KMS-11 (cell line): ENCODE measurements at regions not wholly inside any gene's neighbourhood (a gene's known extent, or its start where the extent isn't known, plus 50 kb on each side); places are given as distances from the start of the nearest gene placed in this dataset.

Source experiments
- H2AFZ ChIP-seq: fragments of 200-600 bp; sonication (generic); 2 replicates; pipeline ENCODE4 v1.6.1; 2016; ENCODE audit warnings: antibody characterized with exemption, mixed run types, low read depth
- H3K27ac ChIP-seq: fragments of 200-600 bp; sonication (generic); 2 replicates; pipeline ENCODE4 v1.6.1; 2016; ENCODE audit warnings: mild to moderate bottlenecking, mixed run types
- H3K27me3 ChIP-seq: fragments of 200-600 bp; sonication (generic); 2 replicates; pipeline ENCODE4 v1.6.1; 2017; ENCODE audit warnings: mild to moderate bottlenecking, low read depth, mixed run types, moderate library complexity; ENCODE audit not compliant: insufficient read depth
- H3K36me3 ChIP-seq: fragments of 200-600 bp; sonication (generic); 2 replicates; pipeline ENCODE4 v1.6.1; 2017; ENCODE audit warnings: mild to moderate bottlenecking, mixed run types; ENCODE audit not compliant: insufficient read depth
- H3K4me1 ChIP-seq: fragments of 200-600 bp; sonication (generic); 2 replicates; pipeline ENCODE4 v1.6.1; 2016; ENCODE audit warnings: mild to moderate bottlenecking, low read depth, mixed run types; ENCODE audit not compliant: poor library complexity, severe bottlenecking
- H3K4me2 ChIP-seq: fragments of 200-600 bp; sonication (generic); 2 replicates; pipeline ENCODE4 v1.7.0; 2016; ENCODE audit warnings: mild to moderate bottlenecking, mixed run types
- H3K4me3 ChIP-seq: fragments of 200-600 bp; sonication (generic); IDR thresholded peaks from 2 replicates; pipeline ENCODE4 v1.6.1; 2017; ENCODE audit warnings: low read depth, low read length, mixed read lengths; ENCODE audit not compliant: insufficient read depth
- H3K79me2 ChIP-seq: fragments of 200-600 bp; sonication (generic); 2 replicates; pipeline ENCODE4 v1.6.1; 2016; ENCODE audit warnings: low read depth, mixed run types; ENCODE audit not compliant: insufficient read depth
- H3K9ac ChIP-seq: fragments of 200-600 bp; sonication (generic); 2 replicates; pipeline ENCODE4 v1.6.1; 2016; ENCODE audit warnings: mild to moderate bottlenecking, mixed run types
- H4K20me1 ChIP-seq: fragments of 200-600 bp; sonication (generic); 2 replicates; pipeline ENCODE4 v1.6.1; 2016; ENCODE audit warnings: mild to moderate bottlenecking, mixed run types; ENCODE audit not compliant: insufficient read depth
- CTCF ChIP-seq: fragments of 200-600 bp; sonication (generic); conservative IDR thresholded peaks from 2 replicates; pipeline ENCODE4 v1.6.1; 2017; ENCODE audit warnings: low read depth, mild to moderate bottlenecking, antibody characterized with exemption, low read length, moderate library complexity, mixed read lengths

- no peaks in the 10 kb centered on the region for H3K36me3 ChIP-seq
- peak overlapping the region; percentile 33; the same call in 1 of the 2 replicates for H2AFZ ChIP-seq
- H3K4me1 ChIP-seq: peaks cover 14% of the 10 kb centered on the region
- H3K79me2 ChIP-seq: no peaks in the 10 kb centered on the region
- H3K4me3 ChIP-seq: no peak overlapping the region
- peak overlapping the region; percentile 6; the same call in 1 of the 2 replicates for H3K4me2 ChIP-seq
- peak; percentile 55; the same call in 1 of the 2 replicates for TF ChIP-seq CTCF
- H3K27me3 ChIP-seq: no peaks in the 10 kb centered on the region
- H3K9ac ChIP-seq: no peak overlapping the region
- H4K20me1 ChIP-seq: no peaks in the 10 kb centered on the region
- no peak overlapping the region for H3K27ac ChIP-seq
Observed at GRCh38 chr10:52566471-52567246, 205.9 kb downstream of the MBL2 start.

GRCh38 chr10:52567247-52567580, 205.4 kb downstream of the MBL2 start:
- no peak overlapping the region for H2AFZ ChIP-seq
- H3K9ac ChIP-seq: no peak overlapping the region
- TF ChIP-seq CTCF: no peak
- H3K4me1 ChIP-seq: peaks cover 14% of the 10 kb centered on the region
- no peak overlapping the region for H3K4me3 ChIP-seq
- no peaks in the 10 kb centered on the region for H4K20me1 ChIP-seq
- H3K4me2 ChIP-seq: no peak overlapping the region
- H3K79me2 ChIP-seq: no peaks in the 10 kb centered on the region
- no peak overlapping the region for H3K27ac ChIP-seq
- no peaks in the 10 kb centered on the region for H3K36me3 ChIP-seq
- H3K27me3 ChIP-seq: no peaks in the 10 kb centered on the region

- Histone ChIP-seq H2AFZ (no peak overlapping the region), H3K36me3 (no peaks in the 10 kb centered on the region), H3K4me3 (no peak overlapping the region), H4K20me1 (no peaks in the 10 kb centered on the region), H3K9ac (no peak overlapping the region), H3K4me1 (peaks cover 14% of the 10 kb centered on the region), H3K79me2 (no peaks in the 10 kb centered on the region), H3K27me3 (no peaks in the 10 kb centered on the region), H3K4me2 (no peak overlapping the region), H3K27ac (no peak overlapping the region)
- TF ChIP-seq CTCF: no peak
Observed at GRCh38 chr10:52568309-52568708, 204.3 kb downstream of the MBL2 start.

GRCh38 chr10:52570490-52570889, 202.1 kb downstream of the MBL2 start:
- TF ChIP-seq CTCF: no peak

More at GRCh38 chr10:52570490-52570889, 202.1 kb downstream of the MBL2 start:
- H4K20me1 ChIP-seq: no peaks in the 10 kb centered on the region
- H2AFZ ChIP-seq: no peak overlapping the region
- H3K36me3 ChIP-seq: no peaks in the 10 kb centered on the region
- no peak overlapping the region for H3K4me2 ChIP-seq
- no peak overlapping the region for H3K4me3 ChIP-seq
- peaks cover 14% of the 10 kb centered on the region for H3K4me1 ChIP-seq
- H3K9ac ChIP-seq: no peak overlapping the region
- H3K27ac ChIP-seq: no peak overlapping the region
- H3K27me3 ChIP-seq: no peaks in the 10 kb centered on the region
- no peaks in the 10 kb centered on the region for H3K79me2 ChIP-seq
